ENCODE measurements at regions not wholly inside any gene's neighbourhood (a gene's known extent, or its start where the extent isn't known, plus 50 kb on each side); places are given as distances from the start of the nearest gene placed in this dataset.

DNA sequence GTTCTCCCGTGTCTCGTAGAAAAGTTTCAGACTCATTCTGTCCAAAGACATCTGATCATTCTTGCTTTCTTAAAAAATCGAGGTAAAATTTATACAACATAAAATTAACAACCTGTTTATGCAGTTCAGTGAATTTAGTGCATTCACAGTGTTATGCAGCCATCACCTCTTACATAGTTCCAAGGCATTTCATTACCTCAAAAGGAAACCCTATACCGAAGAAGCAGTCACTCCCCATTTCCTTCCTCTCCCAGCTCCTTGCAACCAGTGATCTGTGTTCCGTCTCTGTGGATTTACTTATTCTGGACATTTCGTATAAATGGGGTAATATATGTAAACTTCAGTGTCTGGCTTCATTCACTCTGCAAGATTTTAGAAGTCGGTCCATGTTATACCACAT lies 103.5 kb upstream of the HS3ST3A1 start:
- H3K27me3 Mint-ChIP-seq: peaks cover 7% of the 10 kb centered on the region
- no peaks in the 10 kb centered on the region for H3K9me3 Mint-ChIP-seq
- ChIA-PET CTCF (no interaction called here), POLR2A (no interaction called here)
- H3K4me1 Mint-ChIP-seq (ENCODE audit: low read depth): no peaks in the 10 kb centered on the region
- no peak overlapping the region for H3K27ac Mint-ChIP-seq
- DNase-seq: no peak
- H3K4me3 Mint-ChIP-seq: no peak overlapping the region
- H3K36me3 Mint-ChIP-seq: no peaks in the 10 kb centered on the region
- intact Hi-C loops (cut with micrococcal nuclease): no loop called here

DNA sequence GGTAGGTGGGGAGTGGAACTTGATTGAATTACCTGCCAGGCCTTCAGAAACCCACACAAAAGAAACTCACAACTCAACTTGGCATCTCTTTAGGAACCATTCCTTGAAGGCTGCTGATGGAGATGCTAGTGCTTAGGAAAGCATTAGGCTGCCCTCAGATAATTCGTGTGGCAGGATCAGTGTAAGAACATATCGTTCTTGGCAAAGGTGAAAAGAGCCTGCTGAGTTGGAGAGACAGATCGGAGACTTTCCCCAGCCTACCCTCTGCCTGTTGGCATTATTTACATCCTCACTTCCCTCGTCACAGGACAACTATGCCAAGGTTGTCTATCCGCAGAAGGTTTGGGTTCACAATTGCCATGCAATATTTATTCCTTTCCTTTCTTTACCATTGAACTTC lies 120.0 kb upstream of the HS3ST3A1 start:
- ChIA-PET CTCF (no interaction called here), POLR2A (no interaction called here)
- Mint-ChIP-seq H3K36me3 (no peaks in the 10 kb centered on the region), H3K9me3 (no peaks in the 10 kb centered on the region), H3K27me3 (no peaks in the 10 kb centered on the region), H3K4me3 (no peak overlapping the region), H3K4me1 (ENCODE audit: low read depth) (no peaks in the 10 kb centered on the region), H3K27ac (no peak overlapping the region)
- intact Hi-C loops (cut with micrococcal nuclease): no loop called here
- no peak for DNase-seq

- intact Hi-C loops (cut with micrococcal nuclease): no loop called here
- Mint-ChIP-seq H3K4me3 (no peak overlapping the region), H3K36me3 (no peaks in the 10 kb centered on the region), H3K4me1 (ENCODE audit: low read depth) (no peaks in the 10 kb centered on the region), H3K9me3 (no peaks in the 10 kb centered on the region), H3K27ac (no peak overlapping the region), H3K27me3 (peaks cover 4% of the 10 kb centered on the region)
- ChIA-PET CTCF (no interaction called here), POLR2A (no interaction called here)
- no peak for DNase-seq
These were observed 123.7 kb upstream of the HS3ST3A1 start for GRCh38 chr17:13725288-13725990.

GRCh38 chr17:13727441-13728171 lies 125.9 kb upstream of the HS3ST3A1 start:
- CTCF ChIA-PET: no interaction called here
- Mint-ChIP-seq H3K4me1 (ENCODE audit: low read depth) (no peaks in the 10 kb centered on the region), H3K27ac (no peak overlapping the region), H3K36me3 (no peaks in the 10 kb centered on the region), H3K4me3 (no peak overlapping the region), H3K27me3 (peaks cover 4% of the 10 kb centered on the region), H3K9me3 (peaks cover 4% of the 10 kb centered on the region)
- intact Hi-C loops (cut with micrococcal nuclease): no loop called here
- POLR2A ChIA-PET: no interaction called here
- DNase-seq: no peak

GRCh38 chr17:13728781-13729180 lies 127.1 kb upstream of the HS3ST3A1 start:
- H3K4me1 Mint-ChIP-seq (ENCODE audit: low read depth): no peaks in the 10 kb centered on the region
- ChIA-PET CTCF (no interaction called here), POLR2A (no interaction called here)
- no peak overlapping the region for H3K4me3 Mint-ChIP-seq
- H3K9me3 Mint-ChIP-seq: peaks cover 4% of the 10 kb centered on the region
- H3K27ac Mint-ChIP-seq: no peak overlapping the region
- no peaks in the 10 kb centered on the region for H3K36me3 Mint-ChIP-seq
- intact Hi-C loops (cut with micrococcal nuclease): no loop called here
- H3K27me3 Mint-ChIP-seq: peaks cover 4% of the 10 kb centered on the region
- DNase-seq: no peak

GRCh38 chr17:13729466-13730134 lies 127.9 kb upstream of the HS3ST3A1 start:
- Mint-ChIP-seq H3K27me3 (peaks cover 4% of the 10 kb centered on the region), H3K4me3 (no peak overlapping the region), H3K27ac (no peak overlapping the region), H3K4me1 (ENCODE audit: low read depth) (no peaks in the 10 kb centered on the region), H3K9me3 (peaks cover 4% of the 10 kb centered on the region), H3K36me3 (no peaks in the 10 kb centered on the region)
- CTCF ChIA-PET: no interaction called here
- intact Hi-C loops (cut with micrococcal nuclease): no loop called here
- DNase-seq: no peak
- POLR2A ChIA-PET: no interaction called here

DNA sequence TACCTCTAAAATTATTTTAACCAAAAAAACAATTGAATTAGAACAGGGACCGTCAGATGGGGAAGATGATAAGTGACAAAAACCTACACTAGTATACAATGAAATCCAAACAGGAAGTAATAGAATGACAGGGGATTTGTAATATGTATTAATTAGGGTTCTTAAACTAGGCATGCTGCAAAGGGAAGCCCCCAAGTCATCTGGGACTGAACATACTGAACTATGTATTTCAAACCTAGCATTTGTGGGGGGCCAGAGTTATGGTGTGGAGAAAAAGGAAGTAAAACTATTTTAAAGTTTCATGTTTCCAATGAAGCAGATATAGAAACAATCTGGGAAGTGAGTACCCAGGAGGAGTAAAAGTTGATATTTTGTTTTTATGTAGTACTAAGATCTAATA lies 133.2 kb upstream of the HS3ST3A1 start:
- no peak overlapping the region for H3K4me3 Mint-ChIP-seq
- H3K27ac Mint-ChIP-seq: no peak overlapping the region
- intact Hi-C loops (cut with micrococcal nuclease): no loop called here

GRCh38 chr17:13735444-13735843 lies 133.7 kb upstream of the HS3ST3A1 start:
- ChIA-PET POLR2A (no interaction called here), CTCF (interaction anchor here (1.0 kb wide), 1 partner anchor 20 kb away, joined by 3 read pairs; no protein-coding TSS in a partner anchor)
- DNase-seq: no peak
- no peak overlapping the region for H3K4me3 Mint-ChIP-seq
- no peaks in the 10 kb centered on the region for H3K4me1 Mint-ChIP-seq (ENCODE audit: low read depth)
- H3K9me3 Mint-ChIP-seq: peaks cover 4% of the 10 kb centered on the region
- H3K27ac Mint-ChIP-seq: no peak overlapping the region
- intact Hi-C loops (cut with micrococcal nuclease): no loop called here
- no peaks in the 10 kb centered on the region for H3K27me3 Mint-ChIP-seq
- no peaks in the 10 kb centered on the region for H3K36me3 Mint-ChIP-seq

More for the DNA sequence above, 133.2 kb upstream of the HS3ST3A1 start:
- ChIA-PET POLR2A (no interaction called here), CTCF (no interaction called here)
- no peak for DNase-seq
- no peaks in the 10 kb centered on the region for H3K4me1 Mint-ChIP-seq (ENCODE audit: low read depth)
- peaks cover 1% of the 10 kb centered on the region for H3K27me3 Mint-ChIP-seq
- peaks cover 4% of the 10 kb centered on the region for H3K9me3 Mint-ChIP-seq
- H3K36me3 Mint-ChIP-seq: no peaks in the 10 kb centered on the region

GRCh38 chr17:13735861-13736260 lies 134.1 kb upstream of the HS3ST3A1 start:
- H3K4me3 Mint-ChIP-seq: no peak overlapping the region
- intact Hi-C loops (cut with micrococcal nuclease): no loop called here
- no peak overlapping the region for H3K27ac Mint-ChIP-seq
- H3K27me3 Mint-ChIP-seq: peaks cover 2% of the 10 kb centered on the region
- ChIA-PET CTCF (interaction anchor here (1.0 kb wide), 1 partner anchor 19 kb away, joined by 3 read pairs; no protein-coding TSS in a partner anchor), POLR2A (no interaction called here)
- no peak for DNase-seq
- H3K4me1 Mint-ChIP-seq (ENCODE audit: low read depth): no peaks in the 10 kb centered on the region
- H3K9me3 Mint-ChIP-seq: peaks cover 4% of the 10 kb centered on the region
- no peaks in the 10 kb centered on the region for H3K36me3 Mint-ChIP-seq

GRCh38 chr17:13736916-13737315 lies 135.2 kb upstream of the HS3ST3A1 start:
- no peak for DNase-seq
- intact Hi-C loops (cut with micrococcal nuclease): no loop called here
- Mint-ChIP-seq H3K9me3 (peaks cover 3% of the 10 kb centered on the region), H3K27me3 (peaks cover 5% of the 10 kb centered on the region), H3K4me1 (ENCODE audit: low read depth) (no peaks in the 10 kb centered on the region), H3K4me3 (no peak overlapping the region), H3K27ac (no peak overlapping the region), H3K36me3 (no peaks in the 10 kb centered on the region)
- ChIA-PET CTCF (no interaction called here), POLR2A (no interaction called here)

GRCh38 chr17:13740686-13741085 lies 139.0 kb upstream of the HS3ST3A1 start:
- intact Hi-C loops (cut with micrococcal nuclease): no loop called here
- H3K9me3 Mint-ChIP-seq: no peaks in the 10 kb centered on the region
- H3K4me1 Mint-ChIP-seq (ENCODE audit: low read depth): no peaks in the 10 kb centered on the region
- H3K27ac Mint-ChIP-seq: no peak overlapping the region
- peaks cover 11% of the 10 kb centered on the region for H3K27me3 Mint-ChIP-seq
- H3K36me3 Mint-ChIP-seq: no peaks in the 10 kb centered on the region
- CTCF ChIA-PET: no interaction called here
- H3K4me3 Mint-ChIP-seq: no peak overlapping the region
- POLR2A ChIA-PET: no interaction called here
- no peak for DNase-seq

GRCh38 chr17:13741744-13742143 lies 140.0 kb upstream of the HS3ST3A1 start:
- POLR2A ChIA-PET: no interaction called here
- Mint-ChIP-seq H3K27ac (no peak overlapping the region), H3K4me3 (no peak overlapping the region), H3K27me3 (peaks cover 11% of the 10 kb centered on the region), H3K36me3 (no peaks in the 10 kb centered on the region), H3K4me1 (ENCODE audit: low read depth) (no peaks in the 10 kb centered on the region), H3K9me3 (no peaks in the 10 kb centered on the region)
- DNase-seq: no peak
- CTCF ChIA-PET: no interaction called here
- intact Hi-C loops (cut with micrococcal nuclease): no loop called here

- POLR2A ChIA-PET: no interaction called here
These were observed 142.2 kb upstream of the HS3ST3A1 start for GRCh38 chr17:13743906-13744305.

More at GRCh38 chr17:13743906-13744305, 142.2 kb upstream of the HS3ST3A1 start:
- H3K27ac Mint-ChIP-seq: no peak overlapping the region
- H3K36me3 Mint-ChIP-seq: no peaks in the 10 kb centered on the region
- H3K27me3 Mint-ChIP-seq: peaks cover 11% of the 10 kb centered on the region
- DNase-seq: no peak
- intact Hi-C loops (cut with micrococcal nuclease): no loop called here
- H3K4me3 Mint-ChIP-seq: no peak overlapping the region
- no peaks in the 10 kb centered on the region for H3K4me1 Mint-ChIP-seq (ENCODE audit: low read depth)
- CTCF ChIA-PET: no interaction called here
- H3K9me3 Mint-ChIP-seq: no peaks in the 10 kb centered on the region
